Thoracic aorta (tissue), 2 donors: ENCODE measurements at regions not wholly inside any gene's neighbourhood (a gene's known extent, or its start where the extent isn't known, plus 50 kb on each side); places are given as distances from the start of the nearest gene placed in this dataset.

Source experiments
- ATAC-seq: fragments of 150-250 bp; one replicate; pipeline ENCODE4 v1.8.0; 2017; ENCODE audit warnings: low read depth; ENCODE audit not compliant: insufficient number of reproducible peaks, low FRiP score
- DNase-seq: peaks from one replicate; pipeline ENCODE4 v3.0.0-alpha.2; 2020; ENCODE audit warnings: low spot score
- H3K27ac ChIP-seq, 2 donors: fragments of 200-600 bp; sonication (generic); 1 replicate in 1 of 2; 2 replicates in 1 of 2; pipeline ENCODE4 v1.5.1; 2016; ENCODE audit warnings: mild to moderate bottlenecking in 2 of 2, moderate library complexity in 2 of 2
- H3K27me3 ChIP-seq: fragments of 200-600 bp; sonication (generic); replicated peaks from 2 replicates; pipeline ENCODE4 v1.6.0; 2016; ENCODE audit warnings: mild to moderate bottlenecking; ENCODE audit not compliant: insufficient read depth
- H3K36me3 ChIP-seq: fragments of 200-600 bp; sonication (generic); one replicate; pipeline ENCODE4 v1.5.1; 2016
- H3K4me1 ChIP-seq, 2 donors: fragments of 200-600 bp; sonication (generic); 1 replicate in 1 of 2; 2 replicates in 1 of 2; pipeline versions ENCODE4 v1.5.1 to v1.6.0; 2016; ENCODE audit warnings: low read depth in 2 of 2, mild to moderate bottlenecking in 1 of 2; ENCODE audit not compliant: control insufficient read depth in 1 of 2
- H3K4me3 ChIP-seq: fragments of 200-600 bp; sonication (generic); 2 replicates; pipeline ENCODE4 v1.5.1; 2016; ENCODE audit warnings: mild to moderate bottlenecking
- H3K9me3 ChIP-seq: fragments of 200-600 bp; sonication (generic); 2 replicates; pipeline ENCODE4 v1.5.1; 2016
- TF ChIP-seq, protein P1 (sequence below): fragments of 200-600 bp; sonication (generic); IDR thresholded peaks from one replicate; pipeline ENCODE4 v1.5.1; 2019; ENCODE audit warnings: antibody characterized with exemption

DNA sequence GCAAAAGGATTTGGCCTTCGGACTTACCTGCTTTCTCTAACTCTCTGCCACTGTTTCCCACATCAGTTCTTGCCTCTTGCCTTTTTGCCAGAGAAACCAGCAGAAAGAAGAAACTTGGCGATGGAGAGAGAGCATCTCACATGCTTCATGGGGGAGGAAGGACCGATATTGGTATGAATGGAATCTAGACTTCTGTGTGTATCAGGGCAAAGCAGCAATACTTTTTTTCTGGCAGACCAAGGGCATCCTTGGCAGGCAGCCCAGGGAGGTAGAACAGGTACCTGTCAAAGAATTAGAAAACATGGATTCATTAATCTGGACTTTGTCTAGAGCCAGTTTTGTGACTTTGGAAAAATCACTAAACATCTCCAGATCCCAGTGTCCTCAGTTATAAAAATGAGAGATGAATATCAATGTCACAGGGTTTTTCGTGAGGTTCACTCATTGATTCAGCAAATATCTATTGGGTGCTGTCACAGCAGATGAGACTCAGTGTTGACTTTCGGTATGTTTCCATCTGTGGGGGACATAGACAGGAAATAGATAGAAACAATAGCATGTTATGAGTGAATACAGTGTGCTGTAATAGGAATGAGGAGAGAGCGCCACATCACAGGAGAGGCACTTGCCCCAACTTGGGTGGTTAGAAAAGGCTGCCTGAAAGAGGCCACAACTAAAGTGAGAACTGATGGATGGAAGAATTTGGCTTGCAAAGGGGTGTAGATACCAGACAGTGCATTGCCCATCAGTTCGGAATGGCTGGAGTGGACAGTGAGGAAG lies 114.1 kb downstream of the CD83 start:
- H3K36me3 ChIP-seq = no peaks in the 10 kb centered on the region
- no peaks in the 10 kb centered on the region for H3K27me3 ChIP-seq
- H3K4me3 ChIP-seq = no peak overlapping the region
- H3K27ac ChIP-seq = no peak overlapping the region
- no peaks in the 10 kb centered on the region for H3K9me3 ChIP-seq
- no peaks in the 10 kb centered on the region for H3K4me1 ChIP-seq
- ATAC-seq (no peak), DNase-seq (no peak)
- TF ChIP-seq, protein P1, sequence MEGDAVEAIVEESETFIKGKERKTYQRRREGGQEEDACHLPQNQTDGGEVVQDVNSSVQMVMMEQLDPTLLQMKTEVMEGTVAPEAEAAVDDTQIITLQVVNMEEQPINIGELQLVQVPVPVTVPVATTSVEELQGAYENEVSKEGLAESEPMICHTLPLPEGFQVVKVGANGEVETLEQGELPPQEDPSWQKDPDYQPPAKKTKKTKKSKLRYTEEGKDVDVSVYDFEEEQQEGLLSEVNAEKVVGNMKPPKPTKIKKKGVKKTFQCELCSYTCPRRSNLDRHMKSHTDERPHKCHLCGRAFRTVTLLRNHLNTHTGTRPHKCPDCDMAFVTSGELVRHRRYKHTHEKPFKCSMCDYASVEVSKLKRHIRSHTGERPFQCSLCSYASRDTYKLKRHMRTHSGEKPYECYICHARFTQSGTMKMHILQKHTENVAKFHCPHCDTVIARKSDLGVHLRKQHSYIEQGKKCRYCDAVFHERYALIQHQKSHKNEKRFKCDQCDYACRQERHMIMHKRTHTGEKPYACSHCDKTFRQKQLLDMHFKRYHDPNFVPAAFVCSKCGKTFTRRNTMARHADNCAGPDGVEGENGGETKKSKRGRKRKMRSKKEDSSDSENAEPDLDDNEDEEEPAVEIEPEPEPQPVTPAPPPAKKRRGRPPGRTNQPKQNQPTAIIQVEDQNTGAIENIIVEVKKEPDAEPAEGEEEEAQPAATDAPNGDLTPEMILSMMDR = no peak

DNA sequence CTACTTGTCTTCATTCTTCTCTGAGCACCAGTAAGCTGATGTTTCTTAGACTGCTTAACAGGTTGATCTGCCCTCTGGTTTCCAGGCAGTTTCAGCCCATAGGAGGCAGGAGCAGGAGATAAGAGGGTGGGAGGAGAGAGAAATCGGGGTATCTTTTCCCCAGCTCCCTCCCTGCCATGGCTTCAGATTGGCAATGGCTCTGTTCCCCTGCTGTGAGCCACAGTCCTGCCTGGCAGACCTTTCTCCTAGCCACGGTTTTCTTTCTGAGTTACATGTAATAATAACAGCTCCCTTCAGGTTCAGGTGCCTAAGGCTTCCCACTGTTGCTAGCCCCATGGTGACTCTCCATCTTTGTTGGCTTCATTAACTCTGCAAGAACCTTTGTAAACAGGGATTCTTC lies 115.3 kb downstream of the CD83 start:
- no peaks in the 10 kb centered on the region for H3K9me3 ChIP-seq
- DNase-seq = no peak
- no peaks in the 10 kb centered on the region for H3K36me3 ChIP-seq
- H3K4me1 ChIP-seq = no peaks in the 10 kb centered on the region
- H3K27me3 ChIP-seq = no peaks in the 10 kb centered on the region
- H3K4me3 ChIP-seq = no peak overlapping the region
- no peak overlapping the region for H3K27ac ChIP-seq
- TF ChIP-seq, protein P1 = no peak
- no peak for ATAC-seq

DNA sequence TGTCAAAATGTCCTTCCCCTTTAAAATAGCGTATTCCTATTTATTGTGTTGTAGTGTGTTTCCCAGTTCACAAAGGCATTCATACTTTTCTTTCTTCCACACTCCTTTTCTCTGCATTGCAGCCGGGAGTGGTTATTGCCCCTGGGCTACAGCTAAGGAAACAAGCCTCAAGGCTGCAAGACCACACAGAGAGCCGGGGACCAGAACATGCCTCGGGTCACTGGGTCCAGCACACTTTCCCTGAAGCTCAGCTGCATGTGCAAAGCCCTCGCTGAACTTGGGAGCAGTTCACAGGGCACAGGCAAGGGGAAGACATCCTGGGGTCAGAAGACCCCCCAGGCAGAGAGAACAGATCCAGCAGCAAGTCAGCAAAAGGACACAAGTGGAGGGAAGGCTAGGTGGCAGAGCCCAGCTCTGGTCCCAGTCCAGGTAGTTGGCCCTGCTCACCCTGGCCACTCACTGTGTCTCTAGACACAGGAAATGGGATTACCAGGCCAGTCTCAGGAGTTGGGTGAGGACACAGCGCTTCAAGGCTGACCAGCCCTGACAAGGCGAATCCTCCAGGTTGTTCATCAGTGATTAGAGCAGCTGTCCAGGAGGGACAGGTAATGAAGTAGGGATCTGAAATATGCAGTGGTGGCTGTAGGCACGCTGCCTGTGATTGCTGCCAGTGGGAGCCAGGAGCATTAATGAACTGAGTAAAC lies 118.2 kb downstream of the CD83 start:
- no peaks in the 10 kb centered on the region for H3K36me3 ChIP-seq
- no peak overlapping the region for H3K27ac ChIP-seq
- DNase-seq (no peak), ATAC-seq (no peak)
- no peaks in the 10 kb centered on the region for H3K27me3 ChIP-seq
- H3K9me3 ChIP-seq = no peaks in the 10 kb centered on the region
- TF ChIP-seq, protein P1 = no peak
- no peaks in the 10 kb centered on the region for H3K4me1 ChIP-seq
- no peak overlapping the region for H3K4me3 ChIP-seq

DNA sequence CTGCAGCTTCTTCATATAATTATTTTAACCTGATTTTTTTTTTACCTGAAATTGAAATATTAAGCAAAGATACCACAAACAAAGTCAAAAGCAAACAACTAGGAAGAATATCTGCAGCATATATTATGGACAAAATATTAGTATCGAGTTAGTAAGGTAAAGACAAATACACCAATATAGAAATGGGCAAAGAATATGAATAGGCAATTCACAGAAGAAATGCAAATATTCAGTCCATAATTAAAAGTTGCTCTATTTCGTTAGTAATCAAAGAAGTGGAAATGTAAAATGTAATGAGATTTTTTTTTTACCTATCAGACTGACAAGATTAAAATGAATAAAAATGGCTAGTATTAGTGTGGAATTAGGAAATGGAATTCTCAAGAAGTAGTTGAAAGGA lies 121.5 kb downstream of the CD83 start:
- no peak overlapping the region for H3K27ac ChIP-seq
- TF ChIP-seq, protein P1 = no peak
- H3K27me3 ChIP-seq = no peaks in the 10 kb centered on the region
- no peak for ATAC-seq
- no peaks in the 10 kb centered on the region for H3K4me1 ChIP-seq
- no peaks in the 10 kb centered on the region for H3K36me3 ChIP-seq
- no peaks in the 10 kb centered on the region for H3K9me3 ChIP-seq
- no peak overlapping the region for H3K4me3 ChIP-seq
- no peak for DNase-seq

DNA sequence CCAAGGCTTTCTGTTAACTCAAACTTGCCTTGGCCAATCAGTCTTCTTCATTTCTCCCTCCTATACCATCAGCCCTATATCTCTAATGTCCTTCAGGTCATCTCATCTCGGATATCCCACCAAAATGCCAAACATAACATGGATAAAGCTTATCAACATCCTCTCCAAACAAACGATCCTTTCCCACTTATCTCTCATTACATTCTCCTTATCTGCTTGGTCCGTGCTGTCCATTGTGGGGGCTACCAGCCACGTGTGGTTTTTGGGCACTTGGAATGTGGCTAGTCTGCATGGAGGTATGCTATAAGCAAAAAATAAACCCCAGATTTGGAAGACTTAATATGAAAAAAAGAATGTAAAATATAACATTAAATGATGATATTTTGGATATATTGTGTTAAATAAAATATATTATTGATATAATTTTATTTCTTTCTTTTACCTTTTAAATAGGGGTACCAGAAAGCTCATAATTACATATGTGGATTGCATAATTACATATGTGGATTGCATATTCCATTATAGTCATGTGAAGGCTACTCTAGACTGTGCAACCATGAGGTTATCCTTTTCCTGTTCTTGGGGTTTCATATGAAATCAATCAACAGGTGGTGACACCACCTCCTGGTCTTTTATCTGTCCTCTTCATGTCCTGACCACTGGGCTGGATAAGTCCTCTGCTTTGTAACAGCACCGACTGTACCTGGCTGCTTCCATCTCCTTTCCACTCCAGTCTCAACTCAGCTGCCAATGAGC lies 123.0 kb downstream of the CD83 start:
- DNase-seq (no peak), ATAC-seq (no peak)
- H3K4me3 ChIP-seq = no peak overlapping the region
- no peaks in the 10 kb centered on the region for H3K36me3 ChIP-seq
- H3K27ac ChIP-seq = no peak overlapping the region
- H3K9me3 ChIP-seq = no peaks in the 10 kb centered on the region
- TF ChIP-seq, protein P1 = no peak
- H3K27me3 ChIP-seq = no peaks in the 10 kb centered on the region
- H3K4me1 ChIP-seq = no peaks in the 10 kb centered on the region
